HCT116 (cell line): ENCODE measurements at regions not wholly inside any gene's neighbourhood (a gene's known extent, or its start where the extent isn't known, plus 50 kb on each side); places are given as distances from the start of the nearest gene placed in this dataset.

ENCODE experiments used
- ATAC-seq: fragments of 200-7000 bp; cut with Tn5 transposase; 2 replicates; pipeline ENCODE4 v1.9.1; 2020; ENCODE audit warnings: mild to moderate bottlenecking, moderate library complexity
- BruUV-seq: library from RNA; stranded (reverse); fragments of 400-500 nt; replicated peaks from 2 replicates; lab custom pipeline; 2021; lab: Mats Ljungman, UMichigan
- CTCF ChIA-PET: fragments of 300-600 bp; sonication (Branson Sonifier 250); formaldehyde crosslinking; loops from one replicate; lab custom pipeline; 2021; ENCODE audit warnings: antibody characterized with exemption; lab: Charles Lee
- POLR2A ChIA-PET: fragments of 300-600, 350-600 bp; sonication (Branson Sonifier 250); formaldehyde crosslinking; loops from one replicate; lab custom pipeline; 2021; ENCODE audit warnings: antibody characterized with exemption; lab: Charles Lee
- RAD21 ChIA-PET, 2 experiments: fragments of 300-600 bp; sonication (Branson Sonifier 250); formaldehyde crosslinking; loops; one replicate each; lab custom pipeline; 2023; ENCODE audit warnings: low total read pairs in 2 of 2; ENCODE audit not compliant: uncharacterized antibody in 2 of 2, unreplicated experiment in 2 of 2, low non-redundant PET in 1 of 2; lab: Charles Lee
- DNase-seq: peaks from one replicate; pipeline ENCODE4 v3.0.0-alpha.2; 2010; ENCODE audit warnings: low read depth, low spot score
- H2AFZ ChIP-seq: fragments of 200-600 bp; shearing (Covaris generic), sonication (generic); 2 replicates; pipeline ENCODE4 v1.6.1; 2017; ENCODE audit warnings: low read depth, mixed run types, mixed read lengths, antibody characterized with exemption, low read length; ENCODE audit not compliant: poor library complexity, severe bottlenecking
- H3K27ac ChIP-seq: 2 replicates; pipeline ENCODE4 v1.5.1; 2012; ENCODE audit warnings: low read depth, low read length
- H3K27me3 ChIP-seq: fragments of 200-600 bp; sonication (generic); 2 replicates; pipeline ENCODE4 v1.6.1; 2016; ENCODE audit warnings: mixed run types, low read length, mixed read lengths; ENCODE audit not compliant: insufficient read depth
- H3K36me3 ChIP-seq, 2 experiments: fragments of 200-500 bp in 1 of 2; fragments of 200-600 bp in 1 of 2; sonication (Bioruptor generic) in 1 of 2; sonication (generic) in 1 of 2; 2 replicates each; pipeline versions ENCODE4 v1.5.1 to v1.6.1; 2014 to 2016; ENCODE audit warnings: low read length in 2 of 2, inconsistent platforms in 1 of 2, mixed read lengths in 1 of 2, mixed run types in 1 of 2; ENCODE audit not compliant: insufficient read depth in 2 of 2, control insufficient read depth in 1 of 2
- H3K4me1 ChIP-seq, 2 experiments: fragments of 200-600 bp in 1 of 2; sonication (generic) in 1 of 2; 2 replicates each; pipeline versions ENCODE4 v1.5.1 to v1.6.1; 2012 to 2017; ENCODE audit warnings: low read length in 2 of 2, inconsistent platforms in 1 of 2, mild to moderate bottlenecking in 1 of 2, mixed read lengths in 1 of 2, mixed run types in 1 of 2, moderate library complexity in 1 of 2; ENCODE audit not compliant: insufficient read depth in 2 of 2, control insufficient read depth in 1 of 2
- H3K4me2 ChIP-seq: fragments of 200-600 bp; sonication (generic); 2 replicates; pipeline ENCODE4 v1.6.1; 2017; ENCODE audit warnings: mixed run types, low read length, mixed read lengths
- H3K4me3 ChIP-seq, 2 experiments: fragments of 200-600 bp in 1 of 2; sonication (generic) in 1 of 2; replicated peaks in 1 of 2; 2 replicates each; pipeline ENCODE4 v1.5.1; 2011 to 2016; ENCODE audit warnings: low read length in 2 of 2, control low read depth in 1 of 2, low read depth in 1 of 2, mild to moderate bottlenecking in 1 of 2, mixed read lengths in 1 of 2, mixed run types in 1 of 2
- H3K79me2 ChIP-seq: fragments of 200-600 bp; sonication (generic); 2 replicates; pipeline ENCODE4 v1.6.1; 2017; ENCODE audit warnings: mild to moderate bottlenecking, mixed run types, low read length, moderate library complexity, mixed read lengths; ENCODE audit not compliant: insufficient read depth
- H3K9ac ChIP-seq: fragments of 200-600 bp; sonication (generic); 2 replicates; pipeline ENCODE4 v1.6.1; 2016; ENCODE audit warnings: low read length, mixed read lengths
- H3K9me2 ChIP-seq: fragments of 200-600 bp; sonication (generic), shearing (Covaris generic); 2 replicates; pipeline ENCODE4 v1.6.1; 2017; ENCODE audit warnings: mixed run types, mild to moderate bottlenecking, moderate library complexity; ENCODE audit not compliant: insufficient read depth
- H3K9me3 ChIP-seq, 2 experiments: fragments of 200-500 bp in 1 of 2; fragments of 200-600 bp in 1 of 2; sonication (Bioruptor generic) in 1 of 2; sonication (generic) in 1 of 2; 2 replicates each; pipeline ENCODE4 v1.6.1; 2014 to 2017; ENCODE audit warnings: low read length in 2 of 2, mixed read lengths in 2 of 2, inconsistent platforms in 1 of 2, low read depth in 1 of 2, mild to moderate bottlenecking in 1 of 2, mixed run types in 1 of 2, moderate library complexity in 1 of 2; ENCODE audit not compliant: control insufficient read depth in 1 of 2, insufficient read depth in 1 of 2
- H4K20me1 ChIP-seq: fragments of 200-600 bp; sonication (generic), shearing (Covaris generic); 2 replicates; pipeline ENCODE4 v1.6.1; 2017; ENCODE audit warnings: mixed run types, mild to moderate bottlenecking, moderate library complexity; ENCODE audit not compliant: insufficient read depth
- ATF3 ChIP-seq: IDR thresholded peaks from 2 replicates; pipeline ENCODE4 v1.6.1; 2012
- CBX3 ChIP-seq: IDR thresholded peaks from 2 replicates; pipeline ENCODE4 v1.6.1; 2012; ENCODE audit warnings: low read depth
- CEBPB ChIP-seq: IDR thresholded peaks from 2 replicates; pipeline ENCODE4 v1.6.1; 2012; ENCODE audit warnings: low read depth
- ELF1 ChIP-seq: IDR thresholded peaks from 2 replicates; pipeline ENCODE4 v1.6.1; 2012; ENCODE audit warnings: low read depth, borderline replicate concordance
- EZH2 ChIP-seq: fragments of 200-600 bp; sonication (generic); IDR thresholded peaks from 2 replicates; pipeline ENCODE4 v1.6.1; 2017; ENCODE audit warnings: antibody characterized with exemption, mixed run types
- EZH2phosphoT487 ChIP-seq: fragments of 200-600 bp; IDR thresholded peaks from 2 replicates; pipeline ENCODE4 v1.6.1; 2018; ENCODE audit warnings: antibody characterized with exemption, borderline replicate concordance
- FOSL1 ChIP-seq: IDR thresholded peaks from 2 replicates; pipeline ENCODE4 v1.6.1; 2012; ENCODE audit warnings: low read depth
- JUND ChIP-seq: IDR thresholded peaks from 2 replicates; pipeline ENCODE4 v1.6.1; 2012
- POLR2A ChIP-seq: IDR thresholded peaks from 2 replicates; pipeline ENCODE4 v1.7.0; 2011; ENCODE audit warnings: borderline replicate concordance; ENCODE audit not compliant: insufficient read depth, insufficient read length; ENCODE audit errors: extremely low read depth
- POLR2AphosphoS5 ChIP-seq: IDR thresholded peaks from 2 replicates; pipeline ENCODE4 v1.6.1; 2011; ENCODE audit warnings: mild to moderate bottlenecking, low read depth, low read length, moderate library complexity
- YY1 ChIP-seq: IDR thresholded peaks from 2 replicates; pipeline ENCODE4 v1.6.1; 2011; ENCODE audit warnings: low read length, low read depth, moderate library complexity, mild to moderate bottlenecking; ENCODE audit not compliant: insufficient replicate concordance; ENCODE audit errors: extremely low read depth
- ZFX ChIP-seq: fragments of 450-650 bp; IDR thresholded peaks from 2 replicates; pipeline ENCODE4 v1.6.1; 2017
- intact Hi-C: fragments of 100-400 bp; cut with micrococcal nuclease; formaldehyde crosslinking; loops from 2 replicates; pipeline ENCODE4 v1.10.0; 2022
- TF ChIP-seq, protein P1 (sequence below): IDR thresholded peaks from 2 replicates; pipeline ENCODE4 v1.6.1; 2012
- TF ChIP-seq, protein P2 (sequence below): IDR thresholded peaks from 2 replicates; pipeline ENCODE4 v1.6.1; 2012; ENCODE audit warnings: low read depth
- TF ChIP-seq, protein P3 (sequence below), 3 experiments: fragments of 200-600 bp in 1 of 3; sonication (generic) in 1 of 3; IDR thresholded peaks in 2 of 3; conservative IDR thresholded peaks in 1 of 3; 2 replicates each; pipeline ENCODE4 v1.5.1; 2012 to 2017; ENCODE audit warnings: low read depth in 2 of 3, low read length in 2 of 3, antibody characterized with exemption in 1 of 3, borderline replicate concordance in 1 of 3, control low read depth in 1 of 3, mild to moderate bottlenecking in 1 of 3, mixed read lengths in 1 of 3, mixed run types in 1 of 3, moderate library complexity in 1 of 3; ENCODE audit not compliant: insufficient read depth in 1 of 3
- TF ChIP-seq, protein P4 (sequence below): IDR thresholded peaks from 2 replicates; pipeline ENCODE4 v1.6.1; 2011; ENCODE audit warnings: mild to moderate bottlenecking, low read length, moderate library complexity; ENCODE audit not compliant: insufficient replicate concordance; ENCODE audit errors: extremely low read depth

GRCh38 chr17:13076905-13077304 lies 59.1 kb upstream of the ELAC2 start:
- no peaks in the 10 kb centered on the region for H3K79me2 ChIP-seq
- H3K4me1 ChIP-seq: peaks cover 0 to 5% of the 10 kb centered on the region in 2 experiments; a peak in 1 of 4 replicates
- POLR2A ChIA-PET: no interaction called here
- ATAC-seq (no peak), DNase-seq (no peak)
- H3K9me2 ChIP-seq: no peaks in the 10 kb centered on the region
- TF ChIP-seq EZH2 (no peak), ZFX (no peak), ELF1 (no peak), JUND (no peak), YY1 (no peak), EZH2phosphoT487 (no peak), CBX3 (no peak), CEBPB (no peak), FOSL1 (no peak), POLR2AphosphoS5 (no peak), ATF3 (no peak), POLR2A (no peak)
- TF ChIP-seq, protein P1, sequence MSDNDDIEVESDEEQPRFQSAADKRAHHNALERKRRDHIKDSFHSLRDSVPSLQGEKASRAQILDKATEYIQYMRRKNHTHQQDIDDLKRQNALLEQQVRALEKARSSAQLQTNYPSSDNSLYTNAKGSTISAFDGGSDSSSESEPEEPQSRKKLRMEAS: no peak
- TF ChIP-seq, protein P2, sequence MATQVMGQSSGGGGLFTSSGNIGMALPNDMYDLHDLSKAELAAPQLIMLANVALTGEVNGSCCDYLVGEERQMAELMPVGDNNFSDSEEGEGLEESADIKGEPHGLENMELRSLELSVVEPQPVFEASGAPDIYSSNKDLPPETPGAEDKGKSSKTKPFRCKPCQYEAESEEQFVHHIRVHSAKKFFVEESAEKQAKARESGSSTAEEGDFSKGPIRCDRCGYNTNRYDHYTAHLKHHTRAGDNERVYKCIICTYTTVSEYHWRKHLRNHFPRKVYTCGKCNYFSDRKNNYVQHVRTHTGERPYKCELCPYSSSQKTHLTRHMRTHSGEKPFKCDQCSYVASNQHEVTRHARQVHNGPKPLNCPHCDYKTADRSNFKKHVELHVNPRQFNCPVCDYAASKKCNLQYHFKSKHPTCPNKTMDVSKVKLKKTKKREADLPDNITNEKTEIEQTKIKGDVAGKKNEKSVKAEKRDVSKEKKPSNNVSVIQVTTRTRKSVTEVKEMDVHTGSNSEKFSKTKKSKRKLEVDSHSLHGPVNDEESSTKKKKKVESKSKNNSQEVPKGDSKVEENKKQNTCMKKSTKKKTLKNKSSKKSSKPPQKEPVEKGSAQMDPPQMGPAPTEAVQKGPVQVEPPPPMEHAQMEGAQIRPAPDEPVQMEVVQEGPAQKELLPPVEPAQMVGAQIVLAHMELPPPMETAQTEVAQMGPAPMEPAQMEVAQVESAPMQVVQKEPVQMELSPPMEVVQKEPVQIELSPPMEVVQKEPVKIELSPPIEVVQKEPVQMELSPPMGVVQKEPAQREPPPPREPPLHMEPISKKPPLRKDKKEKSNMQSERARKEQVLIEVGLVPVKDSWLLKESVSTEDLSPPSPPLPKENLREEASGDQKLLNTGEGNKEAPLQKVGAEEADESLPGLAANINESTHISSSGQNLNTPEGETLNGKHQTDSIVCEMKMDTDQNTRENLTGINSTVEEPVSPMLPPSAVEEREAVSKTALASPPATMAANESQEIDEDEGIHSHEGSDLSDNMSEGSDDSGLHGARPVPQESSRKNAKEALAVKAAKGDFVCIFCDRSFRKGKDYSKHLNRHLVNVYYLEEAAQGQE: no peak
- TF ChIP-seq, protein P3, sequence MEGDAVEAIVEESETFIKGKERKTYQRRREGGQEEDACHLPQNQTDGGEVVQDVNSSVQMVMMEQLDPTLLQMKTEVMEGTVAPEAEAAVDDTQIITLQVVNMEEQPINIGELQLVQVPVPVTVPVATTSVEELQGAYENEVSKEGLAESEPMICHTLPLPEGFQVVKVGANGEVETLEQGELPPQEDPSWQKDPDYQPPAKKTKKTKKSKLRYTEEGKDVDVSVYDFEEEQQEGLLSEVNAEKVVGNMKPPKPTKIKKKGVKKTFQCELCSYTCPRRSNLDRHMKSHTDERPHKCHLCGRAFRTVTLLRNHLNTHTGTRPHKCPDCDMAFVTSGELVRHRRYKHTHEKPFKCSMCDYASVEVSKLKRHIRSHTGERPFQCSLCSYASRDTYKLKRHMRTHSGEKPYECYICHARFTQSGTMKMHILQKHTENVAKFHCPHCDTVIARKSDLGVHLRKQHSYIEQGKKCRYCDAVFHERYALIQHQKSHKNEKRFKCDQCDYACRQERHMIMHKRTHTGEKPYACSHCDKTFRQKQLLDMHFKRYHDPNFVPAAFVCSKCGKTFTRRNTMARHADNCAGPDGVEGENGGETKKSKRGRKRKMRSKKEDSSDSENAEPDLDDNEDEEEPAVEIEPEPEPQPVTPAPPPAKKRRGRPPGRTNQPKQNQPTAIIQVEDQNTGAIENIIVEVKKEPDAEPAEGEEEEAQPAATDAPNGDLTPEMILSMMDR (IDR thresholded peaks at IDR 0.05 in 2 of 3, conservative IDR thresholded peaks at IDR 0.05 in 1 of 3; ENCODE audit: borderline replicate concordance in 1 of 3, insufficient read depth in 1 of 3, low read depth in 2 of 3, low read length in 2 of 3): no peak
- TF ChIP-seq, protein P4, sequence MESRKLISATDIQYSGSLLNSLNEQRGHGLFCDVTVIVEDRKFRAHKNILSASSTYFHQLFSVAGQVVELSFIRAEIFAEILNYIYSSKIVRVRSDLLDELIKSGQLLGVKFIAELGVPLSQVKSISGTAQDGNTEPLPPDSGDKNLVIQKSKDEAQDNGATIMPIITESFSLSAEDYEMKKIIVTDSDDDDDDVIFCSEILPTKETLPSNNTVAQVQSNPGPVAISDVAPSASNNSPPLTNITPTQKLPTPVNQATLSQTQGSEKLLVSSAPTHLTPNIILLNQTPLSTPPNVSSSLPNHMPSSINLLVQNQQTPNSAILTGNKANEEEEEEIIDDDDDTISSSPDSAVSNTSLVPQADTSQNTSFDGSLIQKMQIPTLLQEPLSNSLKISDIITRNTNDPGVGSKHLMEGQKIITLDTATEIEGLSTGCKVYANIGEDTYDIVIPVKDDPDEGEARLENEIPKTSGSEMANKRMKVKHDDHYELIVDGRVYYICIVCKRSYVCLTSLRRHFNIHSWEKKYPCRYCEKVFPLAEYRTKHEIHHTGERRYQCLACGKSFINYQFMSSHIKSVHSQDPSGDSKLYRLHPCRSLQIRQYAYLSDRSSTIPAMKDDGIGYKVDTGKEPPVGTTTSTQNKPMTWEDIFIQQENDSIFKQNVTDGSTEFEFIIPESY: no peak
- H2AFZ ChIP-seq: no peak overlapping the region
- no peak overlapping the region for H3K27ac ChIP-seq
- no peak overlapping the region for H3K9ac ChIP-seq
- BruUV-seq: no TSS peak
- RAD21 ChIA-PET: no interaction called here
- H3K9me3 ChIP-seq: no peaks in the 10 kb centered on the region
- no peaks in the 10 kb centered on the region; the same call in 1 of the 2 replicates for H3K27me3 ChIP-seq
- no peak overlapping the region for H3K4me3 ChIP-seq
- CTCF ChIA-PET: no interaction called here
- H3K4me2 ChIP-seq: no peak overlapping the region
- intact Hi-C loops: no loop called here
- H3K36me3 ChIP-seq: no peaks in the 10 kb centered on the region
- H4K20me1 ChIP-seq: no peaks in the 10 kb centered on the region
